ENCODE measurements at regions not wholly inside any gene's neighbourhood (a gene's known extent, or its start where the extent isn't known, plus 50 kb on each side); places are given as distances from the start of the nearest gene placed in this dataset.

GRCh38 chr12:37672655-37673260, 643.8 kb upstream of the ALG10B start:
- H3K9me3 ChIP-seq (ENCODE audit: control extremely low read depth in 1 of 3, control insufficient read depth in 2 of 3, insufficient read depth in 1 of 3, low read length in 2 of 3) = peaks cover 0 to 3% (median 1%) of the 10 kb centered on the region in 3 donors
- H2AFZ ChIP-seq (ENCODE audit: insufficient read depth, low read depth, low read length, poor library complexity, severe bottlenecking) = no peak overlapping the region
- ATAC-seq (ENCODE audit: low read depth) = no peak
- ChIA-PET POLR2A (no interaction called here), CTCF (no interaction called here)
- H3K4me2 ChIP-seq (replicated peaks; ENCODE audit: low read depth, low read length, poor library complexity, severe bottlenecking) = no peak overlapping the region
- intact Hi-C loops (cut with micrococcal nuclease) = no loop called here
- H3K36me3 ChIP-seq (replicated peaks in 1 of 2; ENCODE audit: control extremely low read depth in 1 of 2, control insufficient read depth in 1 of 2, extremely low read depth in 1 of 2, insufficient read depth in 2 of 2, low read length in 1 of 2) = no peaks in the 10 kb centered on the region
- WGBS (ENCODE audit: insufficient coverage) = no CpG with 5 or more reads among the region's 6 CpGs
- TF ChIP-seq EZH2 (IDR thresholded peaks at IDR 0.05; ENCODE audit: borderline replicate concordance, insufficient read depth, low read depth, low read length, poor library complexity, severe bottlenecking) (no peak), CTCF (IDR thresholded peaks at IDR 0.05) (no peak)
- no peak overlapping the region for H3K27ac Mint-ChIP-seq
- H3K9ac ChIP-seq (ENCODE audit: low read length) = no peak overlapping the region
- no peak overlapping the region for H3K4me3 Mint-ChIP-seq
- no peaks in the 10 kb centered on the region for H3K4me1 ChIP-seq (ENCODE audit: control insufficient read depth in 2 of 2, insufficient read depth in 2 of 2, low read length in 2 of 2)
- H3K27me3 Mint-ChIP-seq = no peaks in the 10 kb centered on the region
- no peaks in the 10 kb centered on the region for H3K79me2 ChIP-seq (ENCODE audit: control insufficient read depth, insufficient read depth, low read length)
- H3K4me3 ChIP-seq (ENCODE audit: control extremely low read depth in 1 of 5, extremely low read depth in 1 of 5, insufficient read depth in 1 of 5, low read depth in 2 of 5, low read length in 4 of 5) = no peak overlapping the region
- no peaks in the 10 kb centered on the region for H3K27me3 ChIP-seq (replicated peaks in 1 of 4; ENCODE audit: control extremely low read depth in 1 of 4, control insufficient read depth in 3 of 4, insufficient read depth in 4 of 4, low read length in 3 of 4)
- no peak for DNase-seq
- H3K27ac ChIP-seq (ENCODE audit: low read length in 2 of 2) = no peak overlapping the region
- no peaks in the 10 kb centered on the region for H3K9me3 Mint-ChIP-seq (ENCODE audit: insufficient read depth)
- no peaks in the 10 kb centered on the region for H4K20me1 ChIP-seq (ENCODE audit: control insufficient read depth, insufficient read depth, low read length, poor library complexity, severe bottlenecking)
- no peaks in the 10 kb centered on the region for H3K4me1 Mint-ChIP-seq

- no peak overlapping the region for H2AFZ ChIP-seq (ENCODE audit: insufficient read depth, low read depth, low read length, poor library complexity, severe bottlenecking)
- no CpG with 5 or more reads among the region's 5 CpGs for WGBS (ENCODE audit: insufficient coverage)
- no peak overlapping the region for H3K4me3 ChIP-seq (ENCODE audit: control extremely low read depth in 1 of 5, extremely low read depth in 1 of 5, insufficient read depth in 1 of 5, low read depth in 2 of 5, low read length in 4 of 5)
- H3K27ac ChIP-seq (ENCODE audit: low read length in 2 of 2) = no peak overlapping the region
- no peak overlapping the region for H3K4me2 ChIP-seq (replicated peaks; ENCODE audit: low read depth, low read length, poor library complexity, severe bottlenecking)
- intact Hi-C loops (cut with micrococcal nuclease) = no loop called here
- no peaks in the 10 kb centered on the region for H3K4me1 Mint-ChIP-seq
- no peak overlapping the region for H3K27ac Mint-ChIP-seq
- CTCF ChIA-PET = no interaction called here
- peak; percentile 1 for DNase-seq
- no peaks in the 10 kb centered on the region for H3K4me1 ChIP-seq (ENCODE audit: control insufficient read depth in 2 of 2, insufficient read depth in 2 of 2, low read length in 2 of 2)
- POLR2A ChIA-PET = no interaction called here
- H4K20me1 ChIP-seq (ENCODE audit: control insufficient read depth, insufficient read depth, low read length, poor library complexity, severe bottlenecking) = no peaks in the 10 kb centered on the region
- H3K27me3 Mint-ChIP-seq = no peaks in the 10 kb centered on the region
- H3K9me3 Mint-ChIP-seq (ENCODE audit: insufficient read depth) = no peaks in the 10 kb centered on the region
- H3K36me3 ChIP-seq (replicated peaks in 1 of 2; ENCODE audit: control extremely low read depth in 1 of 2, control insufficient read depth in 1 of 2, extremely low read depth in 1 of 2, insufficient read depth in 2 of 2, low read length in 1 of 2) = no peaks in the 10 kb centered on the region
- H3K9ac ChIP-seq (ENCODE audit: low read length) = no peak overlapping the region
- H3K9me3 ChIP-seq (ENCODE audit: control extremely low read depth in 1 of 3, control insufficient read depth in 2 of 3, insufficient read depth in 1 of 3, low read length in 2 of 3) = peaks cover 0 to 19% (median 4%) of the 10 kb centered on the region in 3 donors
- H3K79me2 ChIP-seq (ENCODE audit: control insufficient read depth, insufficient read depth, low read length) = no peaks in the 10 kb centered on the region
- TF ChIP-seq CTCF (IDR thresholded peaks at IDR 0.05) = no peak
- TF ChIP-seq EZH2 (IDR thresholded peaks at IDR 0.05; ENCODE audit: borderline replicate concordance, insufficient read depth, low read depth, low read length, poor library complexity, severe bottlenecking) = no peak
- no peak for ATAC-seq (ENCODE audit: low read depth)
- H3K4me3 Mint-ChIP-seq = no peak overlapping the region
- no peaks in the 10 kb centered on the region for H3K27me3 ChIP-seq (replicated peaks in 1 of 4; ENCODE audit: control extremely low read depth in 1 of 4, control insufficient read depth in 3 of 4, insufficient read depth in 4 of 4, low read length in 3 of 4)
These were observed 595.7 kb upstream of the ALG10B start for GRCh38 chr12:37720846-37721245.

Data from B cell (primary cell).